ENCODE measurements at regions not wholly inside any gene's neighbourhood (a gene's known extent, or its start where the extent isn't known, plus 50 kb on each side); places are given as distances from the start of the nearest gene placed in this dataset.
A peak's percentile ranks its signal among the peaks of the same experiment; 100 is the strongest.

DNA sequence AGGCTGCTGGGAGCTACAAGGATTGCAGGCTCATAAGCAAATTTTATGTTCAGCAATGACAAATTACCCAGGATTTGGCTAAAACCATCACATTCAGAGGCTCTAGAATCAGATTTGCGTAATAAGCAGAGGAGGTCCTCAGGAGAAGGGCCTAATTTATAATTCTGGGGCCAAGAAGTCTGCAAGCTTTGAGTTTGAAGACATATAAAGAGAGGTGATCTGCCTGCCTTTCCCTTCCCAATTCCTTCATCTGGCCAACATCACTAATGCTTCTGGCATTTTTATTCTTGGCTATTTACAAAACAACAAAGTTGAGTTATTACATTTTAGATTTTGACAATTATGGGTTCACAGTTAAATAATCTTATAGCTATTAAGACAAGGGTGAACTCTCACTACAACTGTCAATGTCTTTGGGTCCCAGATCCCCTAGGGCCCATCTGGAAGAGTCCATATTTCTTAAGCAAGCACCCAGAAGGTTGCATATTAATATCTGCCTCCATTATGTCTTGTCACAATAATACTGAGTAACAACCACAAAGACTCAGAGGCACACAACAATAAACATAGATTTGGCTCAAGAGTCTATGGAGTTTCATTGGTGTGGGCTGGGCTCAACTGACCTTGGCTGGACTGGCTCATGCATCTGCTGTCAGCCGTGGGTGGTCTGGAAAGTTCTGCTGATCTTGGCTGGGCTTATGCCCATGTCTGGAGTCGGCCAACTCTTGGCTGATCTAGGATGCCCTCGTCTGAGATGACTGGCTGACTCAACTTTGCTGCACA is 67.2 kb upstream of the CD82 start:
- no peak for DNase-seq

DNA sequence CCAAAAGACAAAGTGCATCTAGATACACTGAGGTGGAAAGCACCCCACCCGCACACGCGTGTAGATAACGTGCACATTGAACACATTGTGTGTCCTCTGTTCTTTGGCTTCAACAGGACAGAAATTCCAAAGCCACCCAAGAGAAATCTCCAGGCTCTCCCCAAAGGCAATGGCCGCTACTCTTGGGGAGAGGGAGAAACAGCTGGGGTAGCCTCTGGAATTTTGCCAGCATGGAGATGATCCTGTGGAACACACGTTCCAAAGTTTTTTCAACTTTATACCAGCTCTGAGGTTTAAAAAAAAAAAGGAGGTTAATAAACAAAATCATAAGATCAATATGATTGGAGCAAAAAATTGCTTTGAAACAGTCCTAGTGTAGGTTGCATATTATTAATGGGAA is 63.0 kb upstream of the CD82 start:
- no peak for DNase-seq

DNA sequence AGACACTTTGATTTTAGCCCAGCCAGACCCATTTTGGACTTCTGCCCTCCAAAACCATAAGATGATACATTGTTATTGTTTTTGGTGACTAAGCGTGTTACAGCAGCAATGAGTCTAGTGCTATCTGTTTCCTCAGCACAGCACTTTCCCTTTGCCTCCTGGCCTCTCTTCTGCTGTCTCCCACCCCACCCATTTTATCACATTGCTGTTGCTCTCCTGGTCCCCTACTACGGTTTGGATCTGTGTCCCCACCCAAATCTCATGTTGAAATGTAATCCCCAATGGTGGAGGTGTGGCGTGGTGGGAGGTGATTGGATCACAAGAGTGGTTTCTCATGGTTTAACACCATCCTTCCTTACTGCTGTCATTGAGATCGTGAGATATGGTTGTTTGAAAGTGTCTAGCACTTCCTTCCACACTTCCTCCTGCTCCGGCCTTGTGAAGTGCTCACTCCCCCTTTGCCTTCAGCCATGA is 59.8 kb upstream of the CD82 start:
- no peak for DNase-seq

DNA sequence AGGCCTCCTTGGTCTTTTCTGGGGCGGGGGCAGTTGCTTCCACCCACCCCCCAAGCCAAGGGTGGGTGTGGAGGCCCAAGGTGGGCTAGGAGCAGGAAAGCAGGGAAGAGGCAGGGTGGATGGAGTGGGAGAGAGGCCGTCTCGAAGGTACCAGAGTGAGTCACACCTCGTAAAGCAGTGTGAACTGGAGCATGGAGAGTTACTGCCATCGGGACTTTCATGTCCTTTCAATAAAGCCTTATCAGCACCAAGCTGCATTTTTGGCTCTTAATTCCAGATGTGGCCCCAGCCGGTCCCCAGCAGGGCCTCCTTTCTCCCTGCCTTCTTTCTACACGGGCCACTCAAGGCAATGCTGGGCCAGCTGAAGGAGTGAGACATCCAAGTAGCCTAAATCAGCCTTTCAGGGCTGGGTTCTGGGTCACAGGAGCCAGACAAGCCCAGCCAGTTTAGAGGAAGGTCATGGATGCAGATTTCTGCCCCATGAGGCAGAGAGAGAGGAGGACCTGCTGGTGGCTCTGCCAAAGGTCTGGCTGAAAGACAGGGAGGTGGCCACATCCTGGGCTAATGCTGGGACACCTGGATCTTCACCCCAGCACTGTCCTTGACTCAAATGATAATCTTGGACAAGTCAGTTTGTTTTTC is 59.0 kb upstream of the CD82 start:
- DNase-seq = peak; percentile 51

DNA sequence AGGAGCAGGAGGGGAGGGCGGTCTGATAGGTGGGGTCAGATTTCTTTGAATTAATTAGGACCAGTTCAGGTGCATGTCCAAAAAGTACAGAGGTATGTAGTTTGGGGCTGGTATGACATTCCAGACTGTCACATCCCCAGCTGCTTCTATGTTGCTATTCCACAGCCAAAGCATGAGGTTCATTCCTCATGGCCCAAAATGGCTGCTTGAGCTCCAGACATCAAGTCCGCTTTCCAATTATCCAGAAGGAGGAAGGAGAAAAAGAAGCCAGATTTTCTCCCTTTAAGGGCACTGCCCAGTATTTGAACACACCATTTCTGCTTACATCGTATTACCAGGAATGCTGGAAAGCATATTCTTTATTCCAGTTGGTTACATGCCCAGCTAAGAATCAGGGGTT is 58.0 kb upstream of the CD82 start:
- DNase-seq = no peak

DNA sequence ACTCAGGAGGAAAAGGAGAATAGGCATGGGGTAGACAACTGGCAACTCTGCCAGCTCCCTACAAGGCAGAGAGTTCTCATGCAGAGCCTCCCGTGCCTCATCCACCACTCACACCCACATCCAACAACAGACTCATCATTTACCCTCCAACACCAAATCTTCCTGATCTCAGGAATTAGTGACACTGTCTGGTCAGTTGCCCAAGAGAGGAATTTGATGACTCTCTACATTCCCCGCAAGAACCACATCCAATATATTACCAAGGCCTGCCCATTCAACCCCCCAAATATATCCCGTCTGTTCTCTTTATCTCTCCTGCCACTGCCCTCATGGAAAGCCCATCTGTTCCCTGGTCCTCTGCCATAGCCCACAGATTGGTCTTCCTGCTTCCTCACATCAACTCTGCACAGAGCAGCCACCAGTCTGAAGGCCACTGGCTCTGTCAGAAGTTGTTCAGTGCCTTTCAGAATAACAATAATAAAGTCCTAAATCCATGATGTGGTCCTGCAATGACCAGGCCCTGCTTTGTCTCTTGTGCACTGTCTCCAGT is 57.5 kb upstream of the CD82 start:
- no peak for DNase-seq

DNA sequence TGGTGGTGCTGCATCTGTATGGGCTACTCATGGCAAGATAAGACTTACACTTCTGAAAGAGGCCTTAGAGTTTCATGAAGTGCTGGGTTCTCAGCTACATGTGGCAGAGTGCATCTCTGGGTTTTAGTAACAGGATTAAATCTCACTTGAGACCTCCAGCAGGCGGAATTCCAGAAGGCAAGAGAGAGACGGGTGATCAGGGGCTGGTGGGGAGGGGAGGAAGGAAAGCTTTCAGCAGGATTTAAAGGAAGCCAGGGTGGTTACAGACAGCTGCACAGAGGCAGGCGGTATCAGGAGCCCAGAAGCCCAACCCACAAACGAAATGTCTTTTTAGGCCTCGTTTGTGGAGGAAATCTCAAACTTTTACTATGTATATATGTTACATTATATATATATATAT is 56.2 kb upstream of the CD82 start:
- no peak for DNase-seq

DNA sequence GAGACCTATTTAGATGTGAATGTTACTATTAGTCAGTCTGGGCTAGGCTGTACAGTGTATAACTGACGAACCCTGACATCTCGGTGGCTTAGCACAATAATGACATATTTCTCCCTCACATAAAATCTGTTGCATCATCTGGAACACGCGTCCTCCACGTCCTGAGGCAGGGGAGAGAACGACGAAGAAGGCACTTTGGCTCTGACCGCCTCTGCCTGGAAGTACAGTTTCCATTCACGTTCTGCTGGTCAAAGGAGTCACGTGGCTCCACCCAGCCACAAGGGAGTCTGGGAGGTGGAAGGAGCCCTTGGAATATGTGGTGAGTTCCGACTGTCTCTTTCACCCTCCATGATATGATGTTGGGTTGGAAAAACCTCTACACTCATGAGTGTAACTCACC is 55.1 kb upstream of the CD82 start:
- DNase-seq = no peak

DNA sequence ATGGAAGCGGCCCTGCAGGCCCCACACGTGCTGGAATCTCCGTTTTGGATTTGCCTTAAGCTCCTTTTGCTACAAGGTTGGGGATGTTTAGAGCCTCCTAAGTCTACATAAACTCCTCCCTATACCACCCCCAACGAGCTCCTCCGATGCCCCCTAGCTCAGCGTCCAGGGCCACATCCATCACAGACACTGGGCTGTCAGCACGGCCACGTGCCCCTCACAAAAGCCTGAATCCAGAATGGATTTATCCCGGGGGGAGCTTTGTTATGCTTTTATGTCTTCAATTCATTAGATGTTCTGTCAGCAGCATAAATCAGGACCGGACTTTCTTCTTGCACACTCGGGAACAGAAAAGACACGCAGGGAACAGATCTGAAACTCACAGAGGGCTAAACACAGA is 52.6 kb upstream of the CD82 start:
- no peak for DNase-seq

DNA sequence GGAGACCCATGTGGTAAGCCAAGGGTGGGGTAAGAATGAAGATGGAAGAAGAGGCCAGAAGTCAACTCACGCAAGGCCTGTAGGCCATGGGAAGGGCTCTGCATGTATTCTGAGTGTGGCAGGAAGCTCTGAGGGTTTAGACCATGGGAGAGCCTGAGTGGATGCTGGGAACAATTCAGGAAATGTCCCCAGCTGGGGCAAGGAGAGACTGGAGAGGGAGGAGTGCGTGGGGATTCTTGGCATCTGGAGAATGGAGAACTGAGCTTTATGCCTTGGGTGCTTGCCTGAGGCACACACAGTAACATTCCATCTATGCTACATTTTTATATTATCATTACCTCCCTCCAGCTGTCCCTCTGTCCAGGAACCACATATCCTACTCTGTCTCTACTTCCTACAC is 50.4 kb upstream of the CD82 start:
- no peak for DNase-seq
